WTC11 (cell line): ENCODE measurements at regions not wholly inside any gene's neighbourhood (a gene's known extent, or its start where the extent isn't known, plus 50 kb on each side); places are given as distances from the start of the nearest gene placed in this dataset.

Experiments
- ATAC-seq: fragments of 200-7000 bp; cut with Tn5 transposase; 2 replicates; pipeline ENCODE4 v1.10.0; 2021; ENCODE audit warnings: mild to moderate bottlenecking, moderate library complexity
- CTCF ChIA-PET: fragments of 300-600 bp; sonication (Branson Sonifier 250); formaldehyde crosslinking; loops from one replicate; lab custom pipeline; 2021; ENCODE audit warnings: antibody characterized with exemption; lab: Charles Lee
- POLR2A ChIA-PET: fragments of 350-600 bp; sonication (Branson Sonifier 250); formaldehyde crosslinking; loops from one replicate; lab custom pipeline; 2021; ENCODE audit warnings: antibody characterized with exemption; lab: Charles Lee
- DNase-seq: peaks from one replicate; pipeline ENCODE4 v3.0.0; 2021; ENCODE audit warnings: low spot score
- H3K27ac Mint-ChIP-seq: 2 replicates; pipeline ENCODE4 v1.8.0; 2021; ENCODE audit warnings: mixed read lengths
- H3K27me3 Mint-ChIP-seq: 2 replicates; pipeline ENCODE4 v1.8.0; 2021; ENCODE audit warnings: low read depth, mild to moderate bottlenecking, moderate library complexity, mixed read lengths
- H3K36me3 Mint-ChIP-seq: 2 replicates; pipeline ENCODE4 v1.8.0; 2021; ENCODE audit warnings: mixed read lengths
- H3K4me1 Mint-ChIP-seq: 2 replicates; pipeline ENCODE4 v1.8.0; 2022; ENCODE audit warnings: mixed read lengths
- H3K4me3 Mint-ChIP-seq: 2 replicates; pipeline ENCODE4 v1.8.0; 2021; ENCODE audit warnings: mild to moderate bottlenecking, moderate library complexity, mixed read lengths
- H3K9me3 Mint-ChIP-seq: 2 replicates; pipeline ENCODE4 v1.8.0; 2021; ENCODE audit warnings: mixed read lengths
- CBFB ChIP-seq: sonication (generic); formaldehyde crosslinking; IDR thresholded peaks from 2 replicates; pipeline ENCODE4 v1.8.1; 2022; ENCODE audit warnings: mild to moderate bottlenecking, low read depth, missing genetic modification reagents
- CREB1 ChIP-seq: sonication (generic); formaldehyde crosslinking; IDR thresholded peaks from 2 replicates; pipeline ENCODE4 v1.8.0; 2023; ENCODE audit warnings: mild to moderate bottlenecking, missing genetic modification reagents
- EMX1 ChIP-seq: fragments of 250-450 bp; sonication (Bioruptor Pico); IDR thresholded peaks from 2 replicates; pipeline ENCODE4 v1.8.0; 2021; ENCODE audit warnings: mild to moderate bottlenecking
- ESRRA ChIP-seq: sonication (generic); formaldehyde crosslinking; IDR thresholded peaks from 2 replicates; pipeline ENCODE4 v1.8.1; 2022; ENCODE audit warnings: mild to moderate bottlenecking, missing genetic modification reagents, borderline replicate concordance
- GTF2I ChIP-seq: fragments of 250-450 bp; sonication (Bioruptor Pico); conservative IDR thresholded peaks from 2 replicates; pipeline ENCODE4 v1.4.0; 2021; ENCODE audit warnings: mild to moderate bottlenecking
- HMGA2 ChIP-seq: fragments of 250-450 bp; sonication (Bioruptor Pico); IDR thresholded peaks from 2 replicates; pipeline ENCODE4 v1.4.0; 2021; ENCODE audit warnings: mild to moderate bottlenecking, moderate library complexity
- JAZF1 ChIP-seq: fragments of 250-450 bp; sonication (Bioruptor Pico); IDR thresholded peaks from 2 replicates; pipeline ENCODE4 v1.9.0; 2021; ENCODE audit warnings: moderate library complexity, mild to moderate bottlenecking, inconsistent platforms
- NFE2L1 ChIP-seq: sonication (generic); formaldehyde crosslinking; IDR thresholded peaks from 2 replicates; pipeline ENCODE4 v1.8.1; 2023; ENCODE audit warnings: missing genetic modification reagents
- OVOL2 ChIP-seq: fragments of 250-450 bp; sonication (Bioruptor Pico); IDR thresholded peaks from 2 replicates; pipeline ENCODE4 v1.9.0; 2021; ENCODE audit warnings: mild to moderate bottlenecking, borderline replicate concordance
- RORB ChIP-seq: fragments of 250-450 bp; sonication (Bioruptor Pico); IDR thresholded peaks from 2 replicates; pipeline ENCODE4 v1.9.0; 2021; ENCODE audit warnings: mild to moderate bottlenecking
- SOX15 ChIP-seq: fragments of 250-450 bp; sonication (Bioruptor Pico); IDR thresholded peaks from 2 replicates; pipeline ENCODE4 v1.9.0; 2021; ENCODE audit warnings: mild to moderate bottlenecking
- SP1 ChIP-seq: sonication (generic); formaldehyde crosslinking; conservative IDR thresholded peaks from 2 replicates; pipeline ENCODE4 v1.8.1; 2022; ENCODE audit warnings: missing genetic modification reagents
- TEAD1 ChIP-seq: sonication (generic); formaldehyde crosslinking; IDR thresholded peaks from 2 replicates; pipeline ENCODE4 v1.8.0; 2022; ENCODE audit warnings: mild to moderate bottlenecking, missing genetic modification reagents
- ZNF121 ChIP-seq: sonication (generic); formaldehyde crosslinking; IDR thresholded peaks from 2 replicates; pipeline ENCODE4 v1.8.0; 2023; ENCODE audit warnings: missing genetic modification reagents
- ZNF138 ChIP-seq: sonication (generic); formaldehyde crosslinking; conservative IDR thresholded peaks from 2 replicates; pipeline ENCODE4 v1.8.1; 2022; ENCODE audit warnings: mild to moderate bottlenecking, moderate library complexity, missing genetic modification reagents
- ZNF416 ChIP-seq: fragments of 250-450 bp; sonication (Bioruptor Pico); IDR thresholded peaks from 2 replicates; pipeline ENCODE4 v1.9.0; 2021; ENCODE audit warnings: mild to moderate bottlenecking, inconsistent platforms
- ZNF671 ChIP-seq: fragments of 250-450 bp; sonication (Bioruptor Pico); IDR thresholded peaks from 2 replicates; pipeline ENCODE4 v1.8.0; 2021; ENCODE audit warnings: mild to moderate bottlenecking
- TF ChIP-seq, protein P1 (sequence below): sonication (generic); formaldehyde crosslinking; IDR thresholded peaks from 2 replicates; pipeline ENCODE4 v1.8.0; 2023; ENCODE audit warnings: mild to moderate bottlenecking, missing genetic modification reagents
- TF ChIP-seq, protein P2 (sequence below): sonication (generic); formaldehyde crosslinking; IDR thresholded peaks from 2 replicates; pipeline ENCODE4 v1.8.0; 2023; ENCODE audit warnings: missing genetic modification reagents
- TF ChIP-seq, protein P3 (sequence below): sonication (generic); formaldehyde crosslinking; IDR thresholded peaks from 2 replicates; pipeline ENCODE4 v1.8.1; 2023; ENCODE audit warnings: mild to moderate bottlenecking, missing genetic modification reagents, borderline replicate concordance
- TF ChIP-seq, protein P4 (sequence below): sonication (generic); formaldehyde crosslinking; IDR thresholded peaks from 2 replicates; pipeline ENCODE4 v1.8.1; 2022; ENCODE audit warnings: low read depth, missing genetic modification reagents, borderline replicate concordance

DNA sequence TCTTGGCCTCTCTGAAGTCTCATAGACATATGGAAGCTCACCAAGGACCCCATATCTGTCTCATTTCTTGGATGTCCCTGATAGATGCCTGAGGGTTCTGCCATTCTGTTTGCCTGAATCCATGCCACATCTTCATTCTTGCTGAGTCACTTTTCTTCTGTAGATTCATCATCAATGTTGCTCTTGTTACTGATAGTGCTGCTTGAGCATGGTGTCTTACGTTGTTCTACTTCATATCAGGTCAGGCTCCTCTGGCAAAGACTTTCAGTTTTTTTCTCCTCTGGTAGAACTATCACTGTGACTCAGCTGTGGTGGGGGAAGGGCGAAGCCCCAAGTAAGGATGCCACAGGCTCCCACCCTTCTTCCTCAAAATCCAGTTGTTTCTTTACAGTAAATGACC is 885.2 kb downstream of the DCDC2C start (continued):
- TF ChIP-seq, protein P1, sequence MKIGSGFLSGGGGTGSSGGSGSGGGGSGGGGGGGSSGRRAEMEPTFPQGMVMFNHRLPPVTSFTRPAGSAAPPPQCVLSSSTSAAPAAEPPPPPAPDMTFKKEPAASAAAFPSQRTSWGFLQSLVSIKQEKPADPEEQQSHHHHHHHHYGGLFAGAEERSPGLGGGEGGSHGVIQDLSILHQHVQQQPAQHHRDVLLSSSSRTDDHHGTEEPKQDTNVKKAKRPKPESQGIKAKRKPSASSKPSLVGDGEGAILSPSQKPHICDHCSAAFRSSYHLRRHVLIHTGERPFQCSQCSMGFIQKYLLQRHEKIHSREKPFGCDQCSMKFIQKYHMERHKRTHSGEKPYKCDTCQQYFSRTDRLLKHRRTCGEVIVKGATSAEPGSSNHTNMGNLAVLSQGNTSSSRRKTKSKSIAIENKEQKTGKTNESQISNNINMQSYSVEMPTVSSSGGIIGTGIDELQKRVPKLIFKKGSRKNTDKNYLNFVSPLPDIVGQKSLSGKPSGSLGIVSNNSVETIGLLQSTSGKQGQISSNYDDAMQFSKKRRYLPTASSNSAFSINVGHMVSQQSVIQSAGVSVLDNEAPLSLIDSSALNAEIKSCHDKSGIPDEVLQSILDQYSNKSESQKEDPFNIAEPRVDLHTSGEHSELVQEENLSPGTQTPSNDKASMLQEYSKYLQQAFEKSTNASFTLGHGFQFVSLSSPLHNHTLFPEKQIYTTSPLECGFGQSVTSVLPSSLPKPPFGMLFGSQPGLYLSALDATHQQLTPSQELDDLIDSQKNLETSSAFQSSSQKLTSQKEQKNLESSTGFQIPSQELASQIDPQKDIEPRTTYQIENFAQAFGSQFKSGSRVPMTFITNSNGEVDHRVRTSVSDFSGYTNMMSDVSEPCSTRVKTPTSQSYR: no peak

DNA sequence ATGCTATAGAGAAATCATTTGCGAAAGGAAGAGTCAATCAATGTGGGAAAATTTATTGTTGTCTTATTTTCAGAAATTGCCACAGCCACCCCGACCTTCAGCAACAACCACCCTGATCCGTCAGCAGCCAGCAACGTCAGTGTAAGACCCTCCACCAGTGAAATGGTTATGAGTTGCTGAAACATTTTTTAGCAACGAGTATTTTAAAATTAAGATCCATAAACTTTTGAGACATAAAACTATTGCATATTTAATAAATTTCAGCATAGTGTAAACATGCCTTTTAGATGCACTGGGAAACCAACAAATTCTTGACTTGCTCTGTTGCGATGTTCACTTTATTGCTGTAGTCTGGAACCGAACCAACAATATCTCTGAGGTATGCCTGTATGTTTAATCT is 887.9 kb downstream of the DCDC2C start:
- no peak for ATAC-seq
- Mint-ChIP-seq H3K4me3 (no peak overlapping the region), H3K27ac (no peak overlapping the region), H3K27me3 (no peaks in the 10 kb centered on the region; the same call in 1 of the 2 replicates), H3K9me3 (peaks cover 84% of the 10 kb centered on the region), H3K36me3 (peaks cover 72% of the 10 kb centered on the region), H3K4me1 (no peaks in the 10 kb centered on the region)
- TF ChIP-seq SOX15 (CRISPR knock-in tag) (no peak), JAZF1 (CRISPR knock-in tag) (no peak), GTF2I (CRISPR knock-in tag) (no peak), OVOL2 (CRISPR knock-in tag) (no peak), ZNF416 (no peak), TEAD1 (no peak), SP1 (CRISPR knock-in tag) (no peak), ESRRA (CRISPR knock-in tag) (no peak), ZNF121 (no peak), HMGA2 (no peak)
- TF ChIP-seq, protein P2, sequence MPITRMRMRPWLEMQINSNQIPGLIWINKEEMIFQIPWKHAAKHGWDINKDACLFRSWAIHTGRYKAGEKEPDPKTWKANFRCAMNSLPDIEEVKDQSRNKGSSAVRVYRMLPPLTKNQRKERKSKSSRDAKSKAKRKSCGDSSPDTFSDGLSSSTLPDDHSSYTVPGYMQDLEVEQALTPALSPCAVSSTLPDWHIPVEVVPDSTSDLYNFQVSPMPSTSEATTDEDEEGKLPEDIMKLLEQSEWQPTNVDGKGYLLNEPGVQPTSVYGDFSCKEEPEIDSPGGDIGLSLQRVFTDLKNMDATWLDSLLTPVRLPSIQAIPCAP (CRISPR knock-in tag): no peak
- TF ChIP-seq, protein P3, sequence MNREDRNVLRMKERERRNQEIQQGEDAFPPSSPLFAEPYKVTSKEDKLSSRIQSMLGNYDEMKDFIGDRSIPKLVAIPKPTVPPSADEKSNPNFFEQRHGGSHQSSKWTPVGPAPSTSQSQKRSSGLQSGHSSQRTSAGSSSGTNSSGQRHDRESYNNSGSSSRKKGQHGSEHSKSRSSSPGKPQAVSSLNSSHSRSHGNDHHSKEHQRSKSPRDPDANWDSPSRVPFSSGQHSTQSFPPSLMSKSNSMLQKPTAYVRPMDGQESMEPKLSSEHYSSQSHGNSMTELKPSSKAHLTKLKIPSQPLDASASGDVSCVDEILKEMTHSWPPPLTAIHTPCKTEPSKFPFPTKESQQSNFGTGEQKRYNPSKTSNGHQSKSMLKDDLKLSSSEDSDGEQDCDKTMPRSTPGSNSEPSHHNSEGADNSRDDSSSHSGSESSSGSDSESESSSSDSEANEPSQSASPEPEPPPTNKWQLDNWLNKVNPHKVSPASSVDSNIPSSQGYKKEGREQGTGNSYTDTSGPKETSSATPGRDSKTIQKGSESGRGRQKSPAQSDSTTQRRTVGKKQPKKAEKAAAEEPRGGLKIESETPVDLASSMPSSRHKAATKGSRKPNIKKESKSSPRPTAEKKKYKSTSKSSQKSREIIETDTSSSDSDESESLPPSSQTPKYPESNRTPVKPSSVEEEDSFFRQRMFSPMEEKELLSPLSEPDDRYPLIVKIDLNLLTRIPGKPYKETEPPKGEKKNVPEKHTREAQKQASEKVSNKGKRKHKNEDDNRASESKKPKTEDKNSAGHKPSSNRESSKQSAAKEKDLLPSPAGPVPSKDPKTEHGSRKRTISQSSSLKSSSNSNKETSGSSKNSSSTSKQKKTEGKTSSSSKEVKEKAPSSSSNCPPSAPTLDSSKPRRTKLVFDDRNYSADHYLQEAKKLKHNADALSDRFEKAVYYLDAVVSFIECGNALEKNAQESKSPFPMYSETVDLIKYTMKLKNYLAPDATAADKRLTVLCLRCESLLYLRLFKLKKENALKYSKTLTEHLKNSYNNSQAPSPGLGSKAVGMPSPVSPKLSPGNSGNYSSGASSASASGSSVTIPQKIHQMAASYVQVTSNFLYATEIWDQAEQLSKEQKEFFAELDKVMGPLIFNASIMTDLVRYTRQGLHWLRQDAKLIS (CRISPR knock-in tag): no peak
- no peak for DNase-seq
- ChIA-PET CTCF (no interaction called here), POLR2A (no interaction called here)

DNA sequence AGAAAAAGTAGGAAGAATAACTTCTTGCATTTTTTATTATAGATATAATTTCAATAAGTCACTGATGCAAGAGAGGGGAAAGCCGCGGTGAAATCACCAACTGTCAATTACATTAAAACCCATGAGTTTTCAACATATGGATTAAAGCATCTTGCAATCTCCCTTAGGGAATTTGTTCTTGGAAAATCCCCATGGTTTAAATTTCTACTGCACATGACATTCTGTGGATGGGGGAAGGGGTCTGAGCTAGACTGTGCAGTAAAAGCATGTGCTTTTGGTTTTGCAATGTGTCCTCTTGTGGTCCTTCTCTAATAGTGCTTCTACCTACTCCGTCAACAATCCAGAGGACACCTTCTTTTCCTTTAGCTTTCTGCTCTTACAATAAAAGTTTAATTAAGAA is 894.0 kb downstream of the DCDC2C start:
- TF ChIP-seq RORB (CRISPR knock-in tag) (no peak), TEAD1 (no peak), SP1 (CRISPR knock-in tag) (no peak), CREB1 (CRISPR knock-in tag) (no peak), EMX1 (CRISPR knock-in tag) (no peak), ZNF671 (no peak), OVOL2 (CRISPR knock-in tag) (no peak), CBFB (CRISPR knock-in tag) (no peak), ZNF138 (CRISPR knock-in tag) (no peak), ESRRA (CRISPR knock-in tag) (no peak), NFE2L1 (CRISPR knock-in tag) (no peak)
- TF ChIP-seq, protein P1: no peak
- TF ChIP-seq, protein P2 (CRISPR knock-in tag): no peak
- TF ChIP-seq, protein P4, sequence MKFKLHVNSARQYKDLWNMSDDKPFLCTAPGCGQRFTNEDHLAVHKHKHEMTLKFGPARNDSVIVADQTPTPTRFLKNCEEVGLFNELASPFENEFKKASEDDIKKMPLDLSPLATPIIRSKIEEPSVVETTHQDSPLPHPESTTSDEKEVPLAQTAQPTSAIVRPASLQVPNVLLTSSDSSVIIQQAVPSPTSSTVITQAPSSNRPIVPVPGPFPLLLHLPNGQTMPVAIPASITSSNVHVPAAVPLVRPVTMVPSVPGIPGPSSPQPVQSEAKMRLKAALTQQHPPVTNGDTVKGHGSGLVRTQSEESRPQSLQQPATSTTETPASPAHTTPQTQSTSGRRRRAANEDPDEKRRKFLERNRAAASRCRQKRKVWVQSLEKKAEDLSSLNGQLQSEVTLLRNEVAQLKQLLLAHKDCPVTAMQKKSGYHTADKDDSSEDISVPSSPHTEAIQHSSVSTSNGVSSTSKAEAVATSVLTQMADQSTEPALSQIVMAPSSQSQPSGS (CRISPR knock-in tag): no peak
- POLR2A ChIA-PET: no interaction called here
- DNase-seq: no peak
- no peak for ATAC-seq
- peaks cover 72% of the 10 kb centered on the region for H3K9me3 Mint-ChIP-seq
- CTCF ChIA-PET: no interaction called here
- H3K4me1 Mint-ChIP-seq: no peaks in the 10 kb centered on the region
- H3K27ac Mint-ChIP-seq: no peak overlapping the region
- H3K27me3 Mint-ChIP-seq: peaks cover 6% of the 10 kb centered on the region
- no peak overlapping the region for H3K4me3 Mint-ChIP-seq
- peaks cover 59% of the 10 kb centered on the region for H3K36me3 Mint-ChIP-seq
